GM23338 (cell line): ENCODE measurements at regions not wholly inside any gene's neighbourhood (a gene's known extent, or its start where the extent isn't known, plus 50 kb on each side); places are given as distances from the start of the nearest gene placed in this dataset.

Experiments
- ATAC-seq: fragments of 200-7000 bp; cut with Tn5 transposase; 3 replicates; pipeline ENCODE4 v1.9.1; 2020
- DNase-seq: peaks from one replicate; pipeline ENCODE4 v3.0.0-alpha.2; 2015; ENCODE audit warnings: low spot score
- H2AFZ ChIP-seq: fragments of 200-600 bp; sonication (generic); 2 replicates; pipeline ENCODE4 v1.8.0; 2016; ENCODE audit warnings: antibody characterized with exemption, mild to moderate bottlenecking, moderate library complexity
- H3F3A ChIP-seq: fragments of 200-600 bp; sonication (generic); replicated peaks from 2 replicates; pipeline ENCODE4 v1.8.0; 2017; ENCODE audit warnings: antibody characterized with exemption, mixed run types, low read depth
- H3K27ac ChIP-seq: fragments of 200-600 bp; sonication (generic); 2 replicates; pipeline ENCODE4 v1.6.1; 2016; ENCODE audit warnings: low read depth
- H3K27me3 ChIP-seq: fragments of 200-600 bp; sonication (generic); 2 replicates; pipeline ENCODE4 v1.8.0; 2016; ENCODE audit warnings: mild to moderate bottlenecking, mixed run types, moderate library complexity; ENCODE audit not compliant: insufficient read depth
- H3K36me3 ChIP-seq: fragments of 200-600 bp; sonication (generic); 2 replicates; pipeline ENCODE4 v1.8.0; 2016; ENCODE audit warnings: mild to moderate bottlenecking; ENCODE audit not compliant: insufficient read depth
- H3K4me1 ChIP-seq: fragments of 200-600 bp; sonication (generic); 2 replicates; pipeline ENCODE4 v1.8.0; 2016; ENCODE audit warnings: mild to moderate bottlenecking, moderate library complexity; ENCODE audit not compliant: insufficient read depth
- H3K4me2 ChIP-seq: fragments of 200-600 bp; sonication (generic); 2 replicates; pipeline ENCODE4 v1.7.1; 2017; ENCODE audit warnings: mixed run types
- H3K4me3 ChIP-seq: fragments of 200-600 bp; sonication (generic); 2 replicates; pipeline ENCODE4 v1.6.1; 2016; ENCODE audit warnings: mixed run types
- H3K79me2 ChIP-seq: fragments of 200-600 bp; sonication (generic); replicated peaks from 2 replicates; pipeline ENCODE4 v1.8.0; 2017; ENCODE audit warnings: mild to moderate bottlenecking; ENCODE audit not compliant: insufficient read depth
- H3K9me2 ChIP-seq: fragments of 200-600 bp; sonication (generic); 2 replicates; pipeline ENCODE4 v1.8.0; 2017; ENCODE audit not compliant: insufficient read depth
- H4K20me1 ChIP-seq: fragments of 200-600 bp; sonication (generic); replicated peaks from 2 replicates; pipeline ENCODE4 v1.8.0; 2017; ENCODE audit warnings: mild to moderate bottlenecking; ENCODE audit not compliant: insufficient read depth
- H3K27ac Mint-ChIP-seq: 2 replicates; pipeline ENCODE4 v1.8.0; 2020; ENCODE audit warnings: inconsistent platforms, mild to moderate bottlenecking, moderate library complexity, mixed read lengths
- H3K27me3 Mint-ChIP-seq: 3 replicates; pipeline ENCODE4 v1.8.0; 2022; ENCODE audit warnings: low read depth, mild to moderate bottlenecking, moderate library complexity, mixed read lengths, inconsistent platforms; ENCODE audit not compliant: insufficient read depth, poor library complexity
- H3K36me3 Mint-ChIP-seq: 3 replicates; pipeline ENCODE4 v1.8.0; 2021; ENCODE audit warnings: low read depth, mild to moderate bottlenecking, inconsistent platforms, moderate library complexity, mixed read lengths
- H3K4me1 Mint-ChIP-seq: 3 replicates; pipeline ENCODE4 v1.8.0; 2020; ENCODE audit warnings: mild to moderate bottlenecking, inconsistent platforms, mixed read lengths
- H3K4me3 Mint-ChIP-seq: 3 replicates; pipeline ENCODE4 v1.8.0; 2021; ENCODE audit warnings: moderate library complexity, mild to moderate bottlenecking, inconsistent platforms, mixed read lengths
- H3K9me3 Mint-ChIP-seq: 3 replicates; pipeline ENCODE4 v1.8.0; 2020; ENCODE audit warnings: moderate library complexity, mild to moderate bottlenecking, inconsistent platforms, mixed read lengths
- CREB1 ChIP-seq: fragments of 250-450 bp; sonication (Bioruptor Pico); IDR thresholded peaks from 2 replicates; pipeline ENCODE4 v1.5.0; 2020; ENCODE audit warnings: low read depth, mild to moderate bottlenecking, moderate library complexity
- CTCF ChIP-seq, 2 experiments: fragments of 200-600 bp in 1 of 2; sonication (generic) in 1 of 2; conservative IDR thresholded peaks; 2 replicates each; pipeline versions ENCODE4 v1.5.1 to v1.6.1; 2016 to 2017; ENCODE audit warnings: antibody characterized with exemption in 2 of 2, low read depth in 2 of 2, mild to moderate bottlenecking in 2 of 2, moderate library complexity in 1 of 2
- ETS1 ChIP-seq: IDR thresholded peaks from 2 replicates; pipeline ENCODE4 v1.6.1; 2016; ENCODE audit warnings: antibody characterized with exemption
- JUNB ChIP-seq: IDR thresholded peaks from one replicate; pipeline ENCODE4 v1.6.1; 2016; ENCODE audit warnings: antibody characterized with exemption; ENCODE audit not compliant: unreplicated experiment
- NANOG ChIP-seq: IDR thresholded peaks from 2 replicates; pipeline ENCODE4 v1.6.1; 2016; ENCODE audit warnings: antibody characterized with exemption, borderline replicate concordance
- POLR2AphosphoS5 ChIP-seq: IDR thresholded peaks from 2 replicates; pipeline ENCODE4 v1.6.1; 2016; ENCODE audit warnings: antibody characterized with exemption, low read depth
- REST ChIP-seq: IDR thresholded peaks from one replicate; pipeline ENCODE4 v1.6.1; 2018; ENCODE audit warnings: antibody characterized with exemption; ENCODE audit not compliant: unreplicated experiment
- ZNF114 ChIP-seq: fragments of 250-450 bp; sonication (Bioruptor Pico); IDR thresholded peaks from 2 replicates; pipeline ENCODE4 v1.5.0; 2020; ENCODE audit warnings: mild to moderate bottlenecking, moderate library complexity
- ZNF331 ChIP-seq: fragments of 250-450 bp; sonication (Bioruptor Pico); IDR thresholded peaks from 2 replicates; pipeline ENCODE4 v1.5.0; 2020; ENCODE audit warnings: low read depth, mild to moderate bottlenecking, moderate library complexity
- ZNF462 ChIP-seq: fragments of 250-450 bp; sonication (Bioruptor Pico); IDR thresholded peaks from 2 replicates; pipeline ENCODE4 v1.5.0; 2020; ENCODE audit warnings: mild to moderate bottlenecking, moderate library complexity

- Histone ChIP-seq H3K4me3 (no peak overlapping the region), H3F3A (no peaks in the 10 kb centered on the region), H3K27me3 (no peaks in the 10 kb centered on the region), H3K4me1 (no peaks in the 10 kb centered on the region), H3K27ac (no peak overlapping the region), H3K9me2 (peaks cover 10% of the 10 kb centered on the region), H2AFZ (no peak overlapping the region), H3K79me2 (no peaks in the 10 kb centered on the region), H3K36me3 (no peaks in the 10 kb centered on the region), H3K4me2 (no peak overlapping the region), H4K20me1 (no peaks in the 10 kb centered on the region)
- H3K4me1 Mint-ChIP-seq: no peaks in the 10 kb centered on the region
- no peaks in the 10 kb centered on the region for H3K27me3 Mint-ChIP-seq
- no peak for ATAC-seq
- no peak overlapping the region for H3K27ac Mint-ChIP-seq
- H3K4me3 Mint-ChIP-seq: no peak overlapping the region
- TF ChIP-seq ZNF114 (CRISPR knock-in tag) (no peak), CTCF (conservative IDR thresholded peaks at IDR 0.05; ENCODE audit: low read depth in 2 of 2) (no peak), JUNB (no peak), NANOG (no peak), ZNF331 (CRISPR knock-in tag) (no peak), POLR2AphosphoS5 (no peak), ZNF462 (no peak), REST (no peak), CREB1 (no peak), ETS1 (no peak)
- no peaks in the 10 kb centered on the region for H3K36me3 Mint-ChIP-seq
- no peaks in the 10 kb centered on the region for H3K9me3 Mint-ChIP-seq
- no peak for DNase-seq
These were observed 164.4 kb upstream of the KLHL29 start for GRCh38 chr2:23220513-23221094.
